Smooth muscle cell (in vitro differentiated cells): ENCODE measurements at regions not wholly inside any gene's neighbourhood (a gene's known extent, or its start where the extent isn't known, plus 50 kb on each side); places are given as distances from the start of the nearest gene placed in this dataset.

Experiments
- DNase-seq: peaks from one replicate; lab custom pipeline; 2025; ENCODE audit not compliant: unreplicated experiment; lab: John Stamatoyannopoulos, UW
- H2AFZ ChIP-seq: fragments of 200-600 bp; sonication (generic); 2 replicates; pipeline ENCODE4 v1.6.0; 2016; ENCODE audit warnings: antibody characterized with exemption, low read depth, mild to moderate bottlenecking
- H3F3A ChIP-seq: fragments of 200-600 bp; sonication (generic); 2 replicates; pipeline ENCODE4 v1.6.0; 2017; ENCODE audit warnings: antibody characterized with exemption, low read depth
- H3K27ac ChIP-seq: fragments of 200-600 bp; sonication (generic); 2 replicates; pipeline ENCODE4 v1.5.1; 2016; ENCODE audit warnings: low read depth, mild to moderate bottlenecking
- H3K27me3 ChIP-seq: fragments of 200-600 bp; sonication (generic); 2 replicates; pipeline ENCODE4 v1.6.1; 2016; ENCODE audit warnings: low read depth, mild to moderate bottlenecking
- H3K36me3 ChIP-seq: fragments of 200-600 bp; sonication (generic); 2 replicates; pipeline ENCODE4 v1.5.1; 2016; ENCODE audit warnings: low read depth
- H3K4me1 ChIP-seq: fragments of 200-600 bp; sonication (generic); 2 replicates; pipeline ENCODE4 v1.5.1; 2016; ENCODE audit warnings: low read depth
- H3K4me2 ChIP-seq: fragments of 200-600 bp; sonication (generic); 2 replicates; pipeline ENCODE4 v1.6.0; 2016; ENCODE audit warnings: mild to moderate bottlenecking
- H3K4me3 ChIP-seq: fragments of 200-600 bp; sonication (generic); 2 replicates; pipeline ENCODE4 v1.5.1; 2016; ENCODE audit warnings: mild to moderate bottlenecking
- H3K79me2 ChIP-seq: fragments of 200-600 bp; sonication (generic); 2 replicates; pipeline ENCODE4 v1.6.0; 2016; ENCODE audit warnings: low read depth, mild to moderate bottlenecking
- H3K9ac ChIP-seq: fragments of 200-600 bp; sonication (generic); 2 replicates; pipeline ENCODE4 v1.6.0; 2016; ENCODE audit warnings: low read depth
- H3K9me3 ChIP-seq: fragments of 200-600 bp; sonication (generic); replicated peaks from 2 replicates; pipeline ENCODE4 v1.5.1; 2016; ENCODE audit warnings: low read depth
- H4K20me1 ChIP-seq: fragments of 200-600 bp; sonication (generic); 2 replicates; pipeline ENCODE4 v1.6.0; 2016; ENCODE audit warnings: low read depth
- WGBS: methylation state at CpG from one replicate; pipeline ENCODE4 v1.1.7; 2016; ENCODE audit warnings: low lambda C conversion rate; 5-methylcytosine and 5-hydroxymethylcytosine counted together
- TF ChIP-seq, protein P1 (sequence below): fragments of 200-600 bp; sonication (generic); IDR thresholded peaks from 2 replicates; pipeline ENCODE4 v1.5.1; 2017; ENCODE audit warnings: borderline replicate concordance, mild to moderate bottlenecking, antibody characterized with exemption; ENCODE audit not compliant: insufficient read depth, poor library complexity, severe bottlenecking

DNA sequence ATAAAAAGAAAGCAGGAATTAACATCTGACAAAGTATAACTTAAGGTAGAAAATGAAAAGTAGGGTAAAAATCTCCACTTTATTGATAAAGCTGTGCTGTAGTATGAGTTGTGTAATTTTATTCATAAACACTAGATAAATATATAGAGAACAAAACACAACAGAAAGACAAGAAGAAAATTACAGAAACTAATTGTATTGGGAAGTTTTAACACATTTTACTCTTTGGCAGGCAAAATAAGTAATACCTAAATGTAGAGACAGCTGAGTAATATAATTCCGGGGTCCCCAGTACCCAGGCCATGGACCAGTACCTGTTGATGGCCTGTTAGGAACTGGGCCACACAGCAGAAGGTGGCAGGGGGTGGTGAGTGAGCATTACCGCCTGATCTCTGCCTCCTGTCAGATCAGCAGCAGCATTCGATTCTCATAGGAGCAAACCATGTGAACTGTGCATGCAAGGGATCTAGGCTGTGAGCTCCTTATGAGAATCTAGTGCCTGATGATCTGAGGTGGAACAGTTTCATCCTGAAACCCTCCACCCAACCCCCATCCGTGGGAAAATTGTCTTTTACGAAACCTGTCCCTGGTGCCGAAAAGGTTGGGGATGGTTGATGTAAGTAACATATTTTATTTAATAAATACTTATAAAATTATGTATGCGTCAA is 84.4 kb upstream of the ETV6 start:
- H4K20me1 ChIP-seq: no peaks in the 10 kb centered on the region
- WGBS: 92% methylated on average over 7 of the region's 7 CpGs
- H3K36me3 ChIP-seq: no peaks in the 10 kb centered on the region
- no peak overlapping the region for H3K4me2 ChIP-seq
- no peak overlapping the region for H3K9ac ChIP-seq
- H3F3A ChIP-seq: no peaks in the 10 kb centered on the region
- TF ChIP-seq, protein P1, sequence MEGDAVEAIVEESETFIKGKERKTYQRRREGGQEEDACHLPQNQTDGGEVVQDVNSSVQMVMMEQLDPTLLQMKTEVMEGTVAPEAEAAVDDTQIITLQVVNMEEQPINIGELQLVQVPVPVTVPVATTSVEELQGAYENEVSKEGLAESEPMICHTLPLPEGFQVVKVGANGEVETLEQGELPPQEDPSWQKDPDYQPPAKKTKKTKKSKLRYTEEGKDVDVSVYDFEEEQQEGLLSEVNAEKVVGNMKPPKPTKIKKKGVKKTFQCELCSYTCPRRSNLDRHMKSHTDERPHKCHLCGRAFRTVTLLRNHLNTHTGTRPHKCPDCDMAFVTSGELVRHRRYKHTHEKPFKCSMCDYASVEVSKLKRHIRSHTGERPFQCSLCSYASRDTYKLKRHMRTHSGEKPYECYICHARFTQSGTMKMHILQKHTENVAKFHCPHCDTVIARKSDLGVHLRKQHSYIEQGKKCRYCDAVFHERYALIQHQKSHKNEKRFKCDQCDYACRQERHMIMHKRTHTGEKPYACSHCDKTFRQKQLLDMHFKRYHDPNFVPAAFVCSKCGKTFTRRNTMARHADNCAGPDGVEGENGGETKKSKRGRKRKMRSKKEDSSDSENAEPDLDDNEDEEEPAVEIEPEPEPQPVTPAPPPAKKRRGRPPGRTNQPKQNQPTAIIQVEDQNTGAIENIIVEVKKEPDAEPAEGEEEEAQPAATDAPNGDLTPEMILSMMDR: no peak
- no peak overlapping the region for H2AFZ ChIP-seq
- no peaks in the 10 kb centered on the region for H3K79me2 ChIP-seq
- no peaks in the 10 kb centered on the region for H3K4me1 ChIP-seq
- H3K9me3 ChIP-seq: no peaks in the 10 kb centered on the region
- H3K27me3 ChIP-seq: no peaks in the 10 kb centered on the region
- no peak overlapping the region for H3K4me3 ChIP-seq
- no peak for DNase-seq
- no peak overlapping the region for H3K27ac ChIP-seq

DNA sequence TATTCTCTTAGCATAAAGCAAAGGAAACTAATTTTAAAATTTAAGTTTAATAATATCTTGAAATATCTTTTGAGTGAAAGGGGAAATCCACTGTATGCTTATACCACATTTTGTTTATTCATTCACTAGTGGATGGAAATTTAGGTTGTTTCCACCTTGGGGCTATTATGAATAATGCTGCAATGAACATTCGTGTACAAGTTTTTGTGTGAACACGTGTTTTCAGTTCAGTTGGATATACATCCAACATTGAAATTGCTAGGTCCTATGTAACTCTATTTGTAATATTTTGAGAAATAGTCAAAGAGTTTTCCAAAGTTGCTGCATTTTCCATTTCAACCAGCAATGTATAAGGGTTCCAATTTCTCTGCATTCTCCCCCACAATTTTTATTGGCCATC is 83.7 kb upstream of the ETV6 start:
- H4K20me1 ChIP-seq: no peaks in the 10 kb centered on the region
- H2AFZ ChIP-seq: no peak overlapping the region
- TF ChIP-seq, protein P1: no peak
- no peak overlapping the region for H3K4me3 ChIP-seq
- H3K27ac ChIP-seq: no peak overlapping the region
- no peaks in the 10 kb centered on the region for H3F3A ChIP-seq
- H3K9ac ChIP-seq: no peak overlapping the region
- no peaks in the 10 kb centered on the region for H3K4me1 ChIP-seq
- H3K4me2 ChIP-seq: no peak overlapping the region
- no peaks in the 10 kb centered on the region for H3K36me3 ChIP-seq
- DNase-seq: no peak
- no peaks in the 10 kb centered on the region for H3K79me2 ChIP-seq
- H3K9me3 ChIP-seq: no peaks in the 10 kb centered on the region
- 92% methylated on average over 2 of the region's 2 CpGs for WGBS
- H3K27me3 ChIP-seq: no peaks in the 10 kb centered on the region

DNA sequence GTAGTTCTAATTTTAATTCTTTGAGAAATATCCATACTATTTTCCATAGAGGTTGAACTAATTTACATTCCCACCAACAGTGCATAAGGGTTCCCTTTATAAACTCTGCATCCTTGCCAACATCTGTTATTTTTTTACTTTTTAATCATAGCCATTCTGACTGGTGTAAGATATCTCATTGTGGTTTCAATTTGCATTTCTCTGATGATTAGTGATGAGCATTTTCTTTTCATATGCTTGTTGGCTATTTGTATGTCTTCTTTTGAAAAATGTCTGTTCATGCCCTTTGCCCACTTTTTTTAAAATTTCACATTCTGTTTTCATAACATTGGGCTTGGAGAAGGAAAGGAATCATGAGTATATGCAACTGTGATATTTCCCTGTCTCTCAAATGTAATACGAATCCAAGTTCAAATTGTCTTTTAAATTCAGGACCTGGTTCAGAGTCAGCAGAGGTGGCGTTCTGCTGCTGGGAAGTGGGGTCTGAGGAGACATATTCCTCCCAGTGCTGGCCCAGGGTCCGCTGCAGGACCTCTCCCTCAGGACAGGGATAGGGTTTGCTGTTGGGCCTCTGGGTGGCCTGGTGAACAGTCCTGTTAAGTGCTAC is 81.2 kb upstream of the ETV6 start:
- no peaks in the 10 kb centered on the region for H3K9me3 ChIP-seq
- H3K4me1 ChIP-seq: no peaks in the 10 kb centered on the region
- 92% methylated on average over 3 of the region's 3 CpGs for WGBS
- no peak overlapping the region for H3K4me3 ChIP-seq
- no peak overlapping the region for H3K27ac ChIP-seq
- H3K79me2 ChIP-seq: no peaks in the 10 kb centered on the region
- no peak overlapping the region for H3K4me2 ChIP-seq
- H3K36me3 ChIP-seq: no peaks in the 10 kb centered on the region
- H3K9ac ChIP-seq: no peak overlapping the region
- H3K27me3 ChIP-seq: no peaks in the 10 kb centered on the region
- DNase-seq: no peak
- H2AFZ ChIP-seq: no peak overlapping the region
- TF ChIP-seq, protein P1: no peak
- H4K20me1 ChIP-seq: no peaks in the 10 kb centered on the region
- H3F3A ChIP-seq: no peaks in the 10 kb centered on the region
